IMR-90 (cell line): ENCODE measurements at regions not wholly inside any gene's neighbourhood (a gene's known extent, or its start where the extent isn't known, plus 50 kb on each side); places are given as distances from the start of the nearest gene placed in this dataset.

ENCODE experiments used
- ATAC-seq: fragments of 200-7000 bp; cut with Tn5 transposase; 2 replicates; pipeline ENCODE4 v1.9.1; 2020; ENCODE audit warnings: low read depth, mild to moderate bottlenecking, moderate library complexity
- BruUV-seq: library from RNA; stranded (reverse); fragments of 400-500 nt; replicated peaks from 2 replicates; lab custom pipeline; 2021; lab: Mats Ljungman, UMichigan
- CTCF ChIA-PET: fragments of 300-600 bp; formaldehyde crosslinking; extraction: SDS; loops from one replicate; lab custom pipeline; 2021; ENCODE audit warnings: antibody characterized with exemption; lab: Yijun Ruan, JAX
- POLR2A ChIA-PET: fragments of 300-600 bp; sonication (Branson Sonifier 250); formaldehyde crosslinking; loops from one replicate; lab custom pipeline; 2022; ENCODE audit warnings: antibody characterized with exemption; ENCODE audit not compliant: unreplicated experiment; lab: Charles Lee
- DNase-seq: peaks from one replicate; pipeline ENCODE4 v3.0.0; 2013
- H2AFZ ChIP-seq: replicated peaks from 2 replicates; pipeline ENCODE3; 2013; ENCODE audit warnings: low read length, mild to moderate bottlenecking; ENCODE audit not compliant: poor library complexity
- H2AK5ac ChIP-seq: 2 replicates; pipeline ENCODE4 v1.6.1; 2013; ENCODE audit warnings: low read depth, low read length, inconsistent platforms
- H2AK9ac ChIP-seq: replicated peaks from 2 replicates; pipeline ENCODE3; 2013; ENCODE audit warnings: mild to moderate bottlenecking, low read depth, low read length, moderate library complexity; ENCODE audit not compliant: poor library complexity
- H2BK120ac ChIP-seq: 2 replicates; pipeline ENCODE4 v1.6.1; 2013; ENCODE audit warnings: low read depth, low read length, inconsistent platforms
- H2BK15ac ChIP-seq: 3 replicates; pipeline ENCODE4 v1.6.1; 2013; ENCODE audit warnings: low read depth, low read length, inconsistent platforms
- H2BK20ac ChIP-seq: 2 replicates; pipeline ENCODE4 v1.6.1; 2013; ENCODE audit warnings: low read depth, mild to moderate bottlenecking, inconsistent platforms, low read length, moderate library complexity
- H2BK5ac ChIP-seq: 2 replicates; pipeline ENCODE4 v1.6.1; 2013; ENCODE audit warnings: mild to moderate bottlenecking, low read depth, low read length, inconsistent platforms; ENCODE audit not compliant: poor library complexity, severe bottlenecking
- H3K14ac ChIP-seq: replicated peaks from 2 replicates; pipeline ENCODE4 v1.6.1; 2013; ENCODE audit warnings: low read depth, low read length, inconsistent platforms
- H3K18ac ChIP-seq: 2 replicates; pipeline ENCODE4 v1.6.1; 2013; ENCODE audit warnings: low read depth, low read length, control low read depth
- H3K23ac ChIP-seq: 2 replicates; pipeline ENCODE4 v1.6.1; 2013; ENCODE audit warnings: low read depth, low read length, inconsistent platforms
- H3K27ac ChIP-seq: 2 replicates; pipeline ENCODE4 v1.5.1; 2013; ENCODE audit warnings: mild to moderate bottlenecking, control low read depth, low read length; ENCODE audit not compliant: insufficient read depth
- H3K27me3 ChIP-seq: 2 replicates; pipeline ENCODE4 v1.6.1; 2013; ENCODE audit warnings: low read length; ENCODE audit not compliant: control insufficient read depth, insufficient read depth
- H3K36me3 ChIP-seq: 2 replicates; pipeline ENCODE4 v1.6.1; 2013; ENCODE audit warnings: low read length, mixed read lengths; ENCODE audit not compliant: control insufficient read depth, insufficient read depth
- H3K4ac ChIP-seq: 2 replicates; pipeline ENCODE4 v1.6.1; 2013; ENCODE audit warnings: low read depth, low read length, inconsistent platforms
- H3K4me1 ChIP-seq: 2 replicates; pipeline ENCODE4 v1.6.1; 2013; ENCODE audit warnings: low read length, mixed read lengths; ENCODE audit not compliant: control insufficient read depth, insufficient read depth
- H3K4me2 ChIP-seq: 2 replicates; pipeline ENCODE4 v1.6.1; 2013; ENCODE audit warnings: low read depth, mild to moderate bottlenecking, control low read depth, low read length, moderate library complexity
- H3K4me3 ChIP-seq: 2 replicates; pipeline ENCODE4 v1.5.1; 2013; ENCODE audit warnings: low read depth, mild to moderate bottlenecking, control low read depth, low read length, moderate library complexity; ENCODE audit not compliant: insufficient read depth
- H3K56ac ChIP-seq: 2 replicates; pipeline ENCODE4 v1.6.1; 2013; ENCODE audit warnings: low read length, inconsistent platforms; ENCODE audit not compliant: insufficient read depth; ENCODE audit errors: extremely low read depth
- H3K79me1 ChIP-seq, 2 experiments: 2 replicates each; pipeline ENCODE4 v1.6.1; 2013; ENCODE audit warnings: low read length in 2 of 2, inconsistent platforms in 1 of 2, low read depth in 1 of 2
- H3K9ac ChIP-seq: 2 replicates; pipeline ENCODE4 v1.6.1; 2013; ENCODE audit warnings: low read depth, low read length, control low read depth
- H3K9me1 ChIP-seq: 2 replicates; pipeline ENCODE4 v1.6.1; 2013; ENCODE audit warnings: low read length, inconsistent platforms; ENCODE audit not compliant: insufficient read depth
- H3K9me3 ChIP-seq: 2 replicates; pipeline ENCODE4 v1.6.1; 2013; ENCODE audit warnings: low read length; ENCODE audit not compliant: control insufficient read depth, insufficient read depth
- H4K20me1 ChIP-seq: 2 replicates; pipeline ENCODE4 v1.6.1; 2013; ENCODE audit warnings: low read length, inconsistent platforms; ENCODE audit not compliant: insufficient read depth
- H4K5ac ChIP-seq: 2 replicates; pipeline ENCODE4 v1.6.1; 2013; ENCODE audit warnings: mild to moderate bottlenecking, low read depth, low read length, control low read depth
- H4K8ac ChIP-seq, 2 experiments: 2 replicates each; pipeline ENCODE4 v1.6.1; 2013; ENCODE audit warnings: low read depth in 2 of 2, low read length in 2 of 2, control low read depth in 1 of 2, inconsistent platforms in 1 of 2
- H4K91ac ChIP-seq: 2 replicates; pipeline ENCODE4 v1.6.1; 2013; ENCODE audit warnings: low read depth, low read length, inconsistent platforms; ENCODE audit not compliant: insufficient read depth
- CEBPB ChIP-seq: IDR thresholded peaks from 2 replicates; pipeline ENCODE4 v1.6.1; 2012; ENCODE audit warnings: low read depth, low read length, improper control_type of control experiment
- MXI1 ChIP-seq: IDR thresholded peaks from 2 replicates; pipeline ENCODE4 v1.6.1; 2012; ENCODE audit warnings: low read depth, mild to moderate bottlenecking, low read length, moderate library complexity, borderline replicate concordance
- WGBS, 2 experiments: methylation state at CpG; one replicate each; pipeline versions ENCODE4 v1.1.5 to v1.1.7; 2013; ENCODE audit warnings: missing lambda C conversion rate in 2 of 2; ENCODE audit not compliant: insufficient read length in 1 of 2; ENCODE audit errors: extremely low coverage in 2 of 2; 5-methylcytosine and 5-hydroxymethylcytosine counted together
- dilution Hi-C: fragments of 300-500 bp; cut with HindIII; formaldehyde crosslinking; loops from one replicate; pipeline ENCODE4 v1.14.3; 2018; ENCODE audit warnings: low sequenced_read_pairs; ENCODE audit not compliant: unreplicated experiment
- in situ Hi-C: fragments of 300-500 bp; cut with MboI; formaldehyde crosslinking; loops from 3 replicates; pipeline ENCODE4 v1.14.3; 2019; ENCODE audit warnings: low sequenced_read_pairs, inconsistent platforms, mixed read lengths
- intact Hi-C: fragments of 100-400 bp; cut with micrococcal nuclease; formaldehyde crosslinking; loops from 2 replicates; pipeline ENCODE4 v1.10.0; 2022

DNA sequence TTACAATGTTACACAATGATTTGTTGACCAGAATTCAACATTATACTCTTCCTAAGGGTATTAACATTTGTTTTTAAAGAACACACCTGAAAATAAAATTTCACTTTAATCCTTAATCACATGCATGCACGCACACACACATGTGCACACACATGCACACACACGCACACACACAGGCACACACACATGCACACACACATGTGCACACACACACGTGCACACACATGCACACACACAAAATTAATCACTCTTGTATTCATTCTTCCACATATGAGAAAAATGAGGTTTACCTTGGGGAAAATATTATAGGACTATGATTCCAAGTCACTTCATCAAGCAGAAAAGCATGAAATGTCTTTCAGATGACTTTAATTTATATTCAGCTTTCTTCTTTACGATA, 331.8 kb upstream of the PLD5 start:
- H2BK20ac ChIP-seq: no peak overlapping the region
- no TSS peak for BruUV-seq
- no peak for DNase-seq
- WGBS, 2 experiments: no CpG with 5 or more reads among the region's 4 CpGs
- dilution Hi-C loops (no loop called here), in situ Hi-C loops (no loop called here), intact Hi-C loops (no loop called here)
- H3K36me3 ChIP-seq: no peaks in the 10 kb centered on the region
- POLR2A ChIA-PET: no interaction called here
- no peak overlapping the region for H3K27ac ChIP-seq
- no peak overlapping the region for H3K23ac ChIP-seq
- no peak overlapping the region for H4K91ac ChIP-seq
- no peak overlapping the region for H2AK5ac ChIP-seq
- H4K5ac ChIP-seq: no peak overlapping the region
- H3K4me1 ChIP-seq: no peaks in the 10 kb centered on the region
- H2AK9ac ChIP-seq: no peak overlapping the region
- no peak overlapping the region for H2BK120ac ChIP-seq
- no peak overlapping the region for H2BK15ac ChIP-seq
- no peak overlapping the region for H3K56ac ChIP-seq
- H3K27me3 ChIP-seq: no peaks in the 10 kb centered on the region
- H3K79me1 ChIP-seq: no peaks in the 10 kb centered on the region
- CTCF ChIA-PET: no interaction called here
- no peak overlapping the region for H3K14ac ChIP-seq
- H4K8ac ChIP-seq: no peak overlapping the region
- no peak for TF ChIP-seq CEBPB
- no peak for TF ChIP-seq MXI1
- peaks cover 14% of the 10 kb centered on the region for H3K9me3 ChIP-seq
- H3K18ac ChIP-seq: no peak overlapping the region
- H3K9ac ChIP-seq: no peak overlapping the region
- no peak for ATAC-seq
- H2BK5ac ChIP-seq: no peak overlapping the region
- no peaks in the 10 kb centered on the region for H4K20me1 ChIP-seq
- no peaks in the 10 kb centered on the region for H3K9me1 ChIP-seq
- no peak overlapping the region for H3K4me2 ChIP-seq
- no peak overlapping the region for H2AFZ ChIP-seq
- H3K4ac ChIP-seq: no peak overlapping the region
- H3K4me3 ChIP-seq: no peak overlapping the region
